HFF-Myc (cell line): ENCODE measurements at regions not wholly inside any gene's neighbourhood (a gene's known extent, or its start where the extent isn't known, plus 50 kb on each side); places are given as distances from the start of the nearest gene placed in this dataset.
A peak's percentile ranks its signal among the peaks of the same experiment; 100 is the strongest.

Source experiments
- DNase-seq: peaks from one replicate; pipeline ENCODE4 v3.0.0-alpha.2; 2011; ENCODE audit warnings: low read depth; ENCODE audit errors: extremely low read depth
- H3K4me3 ChIP-seq: replicated peaks from 2 replicates; pipeline ENCODE4 v1.5.1; 2011; ENCODE audit warnings: low read depth, mild to moderate bottlenecking, control low read depth, low read length
- CTCF ChIP-seq: IDR thresholded peaks from 2 replicates; pipeline ENCODE4 v1.5.1; 2012; ENCODE audit warnings: mild to moderate bottlenecking, low read depth, low read length, control low read depth; ENCODE audit errors: missing control alignments

DNA sequence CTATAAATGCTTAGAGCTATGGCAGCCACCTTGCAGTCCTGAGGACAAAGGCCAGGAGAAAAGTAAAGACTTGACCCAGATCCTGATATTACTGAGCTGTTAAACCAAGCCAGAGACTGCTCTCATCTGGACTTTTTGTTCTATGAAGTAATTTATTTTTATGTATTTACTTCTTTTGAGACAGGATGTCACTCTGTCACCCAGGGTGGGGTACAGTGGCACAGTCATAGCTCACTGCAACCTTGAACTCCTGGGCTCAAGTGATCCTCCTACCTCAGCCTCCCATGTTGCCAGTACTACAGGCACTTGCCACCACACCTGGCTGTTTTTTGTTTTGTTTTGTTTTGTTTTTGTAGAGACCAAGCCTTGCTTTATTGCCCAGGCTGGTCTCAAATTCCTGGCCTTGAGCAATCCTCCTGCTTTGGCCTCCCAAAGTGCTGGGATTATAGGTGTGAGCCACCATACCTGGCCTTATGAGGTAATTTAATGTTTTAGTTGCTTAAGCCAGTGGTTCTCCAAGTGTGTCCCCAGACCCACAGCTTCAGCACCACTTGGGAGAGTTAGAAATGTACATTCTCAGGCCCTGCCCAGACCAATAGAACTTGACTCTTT lies 112.1 kb downstream of the COPRS start:
- no peak for TF ChIP-seq CTCF
- no peak overlapping the region for H3K4me3 ChIP-seq
- no peak for DNase-seq

GRCh38 chr17:31745964-31746600 lies 113.0 kb downstream of the COPRS start:
- TF ChIP-seq CTCF = no peak
- no peak for DNase-seq
- no peak overlapping the region for H3K4me3 ChIP-seq

DNA sequence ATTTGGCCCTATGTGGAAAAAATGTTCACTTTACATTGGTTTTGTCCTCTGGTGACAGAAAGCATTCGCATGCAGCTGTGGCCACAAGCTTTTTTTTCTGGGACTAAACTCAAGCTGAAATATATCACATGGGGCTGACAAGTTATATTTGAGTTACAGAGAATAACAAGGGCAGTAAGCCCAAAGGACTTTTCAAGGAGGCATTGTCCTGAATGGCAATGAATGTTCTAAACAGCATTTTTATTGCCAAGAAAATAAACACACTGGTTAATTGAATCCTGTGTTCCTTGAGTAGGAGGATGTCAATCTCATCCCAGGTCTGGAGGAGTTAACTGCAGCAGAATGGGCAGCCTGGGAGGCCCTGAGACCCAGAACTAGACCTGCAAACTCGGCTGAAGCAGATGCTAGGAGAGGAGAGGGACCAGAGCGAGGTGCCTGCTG lies 114.5 kb downstream of the COPRS start:
- TF ChIP-seq CTCF = no peak
- H3K4me3 ChIP-seq = no peak overlapping the region
- DNase-seq = no peak

GRCh38 chr17:31743797-31744196 lies 115.2 kb downstream of the COPRS start:
- TF ChIP-seq CTCF = no peak
- H3K4me3 ChIP-seq = no peak overlapping the region
- no peak for DNase-seq

- TF ChIP-seq CTCF = no peak
- DNase-seq = no peak
- H3K4me3 ChIP-seq = no peak overlapping the region
Observed at GRCh38 chr17:31741371-31741770, 117.7 kb downstream of the COPRS start.

GRCh38 chr17:31740611-31741082 lies 118.4 kb downstream of the COPRS start:
- H3K4me3 ChIP-seq = no peak overlapping the region
- no peak for TF ChIP-seq CTCF
- peak; percentile 84 for DNase-seq
